Liver (tissue), 8 donors: ENCODE measurements at regions not wholly inside any gene's neighbourhood (a gene's known extent, or its start where the extent isn't known, plus 50 kb on each side); places are given as distances from the start of the nearest gene placed in this dataset.

ENCODE experiments used
- DNase-seq: peaks from one replicate; pipeline ENCODE4 v3.0.0-alpha.2; 2017; ENCODE audit warnings: low spot score
- H3K27ac ChIP-seq, 2 donors: one replicate each; pipeline ENCODE4 v1.7.0; 2013; ENCODE audit warnings: inconsistent platforms in 2 of 2, low read length in 2 of 2, control low read depth in 1 of 2, low read depth in 1 of 2, mild to moderate bottlenecking in 1 of 2
- H3K27me3 ChIP-seq, 4 donors: one replicate each; pipeline versions ENCODE4 v1.6.1 to v1.7.0; 2013; ENCODE audit warnings: low read length in 3 of 4, inconsistent platforms in 1 of 4, mild to moderate bottlenecking in 1 of 4, moderate library complexity in 1 of 4; ENCODE audit not compliant: control insufficient read depth in 4 of 4, insufficient read depth in 4 of 4
- H3K36me3 ChIP-seq, 4 donors: one replicate each; pipeline versions ENCODE4 v1.6.1 to v1.7.0; 2013; ENCODE audit warnings: low read length in 3 of 4, mild to moderate bottlenecking in 3 of 4, low read depth in 1 of 4, moderate library complexity in 1 of 4; ENCODE audit not compliant: control insufficient read depth in 4 of 4, insufficient read depth in 3 of 4
- H3K4me1 ChIP-seq, 4 donors: one replicate each; pipeline versions ENCODE4 v1.6.1 to v1.7.0; 2013; ENCODE audit warnings: low read length in 3 of 4, mild to moderate bottlenecking in 3 of 4, moderate library complexity in 1 of 4; ENCODE audit not compliant: control insufficient read depth in 4 of 4, insufficient read depth in 4 of 4
- H3K4me3 ChIP-seq, 3 donors: one replicate each; pipeline versions ENCODE4 v1.6.1 to v1.7.0; 2013; ENCODE audit warnings: low read length in 3 of 3, control low read depth in 1 of 3, low read depth in 1 of 3, mild to moderate bottlenecking in 1 of 3
- H3K9ac ChIP-seq, 2 donors: one replicate each; pipeline ENCODE4 v1.7.0; 2013; ENCODE audit warnings: low read length in 2 of 2, mild to moderate bottlenecking in 2 of 2, moderate library complexity in 2 of 2, control low read depth in 1 of 2, low read depth in 1 of 2
- H3K9me3 ChIP-seq, 4 donors: one replicate each; pipeline versions ENCODE4 v1.6.1 to v1.7.0; 2013; ENCODE audit warnings: low read length in 3 of 4; ENCODE audit not compliant: control insufficient read depth in 4 of 4
- EGR1 ChIP-seq, 2 donors: IDR thresholded peaks; 2 replicates each; pipeline ENCODE4 v1.6.1; 2016 to 2018; ENCODE audit warnings: antibody characterized with exemption in 2 of 2, low read depth in 2 of 2
- FOXA1 ChIP-seq: IDR thresholded peaks from 2 replicates; pipeline ENCODE4 v1.6.1; 2016; ENCODE audit warnings: antibody characterized with exemption
- FOXA2 ChIP-seq: IDR thresholded peaks from 2 replicates; pipeline ENCODE4 v1.6.1; 2016; ENCODE audit warnings: antibody characterized with exemption
- GABPA ChIP-seq, 2 donors: IDR thresholded peaks in 1 of 2; conservative IDR thresholded peaks in 1 of 2; 2 replicates each; pipeline ENCODE4 v1.6.1; 2016; ENCODE audit warnings: antibody characterized with exemption in 2 of 2, mild to moderate bottlenecking in 1 of 2, moderate library complexity in 1 of 2
- HNF4A ChIP-seq, 2 donors: conservative IDR thresholded peaks; 2 replicates each; pipeline ENCODE4 v1.6.1; 2016; ENCODE audit warnings: antibody characterized with exemption in 2 of 2, mild to moderate bottlenecking in 2 of 2
- HNF4G ChIP-seq: IDR thresholded peaks from 2 replicates; pipeline ENCODE4 v1.6.1; 2016; ENCODE audit warnings: antibody characterized with exemption
- NR2F2 ChIP-seq: IDR thresholded peaks from 2 replicates; pipeline ENCODE4 v1.6.1; 2016; ENCODE audit warnings: antibody characterized with exemption
- RAD21 ChIP-seq, 2 donors: IDR thresholded peaks; 2 replicates each; pipeline ENCODE4 v1.6.1; 2016; ENCODE audit warnings: antibody characterized with exemption in 2 of 2, mild to moderate bottlenecking in 2 of 2
- RXRA ChIP-seq, 2 donors: IDR thresholded peaks; 2 replicates each; pipeline ENCODE4 v1.6.1; 2017 to 2018; ENCODE audit warnings: antibody characterized with exemption in 2 of 2, mild to moderate bottlenecking in 1 of 2
- SP1 ChIP-seq: IDR thresholded peaks from 2 replicates; pipeline ENCODE4 v1.6.1; 2018; ENCODE audit warnings: antibody characterized with exemption, mild to moderate bottlenecking
- TAF1 ChIP-seq: conservative IDR thresholded peaks from 2 replicates; pipeline ENCODE4 v1.6.1; 2016; ENCODE audit warnings: antibody characterized with exemption, mild to moderate bottlenecking
- YY1 ChIP-seq: IDR thresholded peaks from 2 replicates; pipeline ENCODE4 v1.6.1; 2016; ENCODE audit warnings: antibody characterized with exemption, mild to moderate bottlenecking
- WGBS: extraction: QIAGEN DNeasy Blood & Tissue Kit; methylation state at CpG from one replicate; pipeline ENCODE4 v1.1.7; 2013; 5-methylcytosine and 5-hydroxymethylcytosine counted together
- TF ChIP-seq, protein P1 (sequence below): IDR thresholded peaks from 2 replicates; pipeline ENCODE4 v1.6.1; 2016; ENCODE audit warnings: antibody characterized with exemption
- TF ChIP-seq, protein P2 (sequence below): IDR thresholded peaks from 2 replicates; pipeline ENCODE4 v1.6.1; 2016; ENCODE audit warnings: antibody characterized with exemption
- TF ChIP-seq, protein P3 (sequence below): IDR thresholded peaks from 2 replicates; pipeline ENCODE4 v1.6.1; 2016; ENCODE audit warnings: antibody characterized with exemption, mild to moderate bottlenecking
- TF ChIP-seq, protein P4 (sequence below): fragments of 150-350 bp; IDR thresholded peaks from 2 replicates; pipeline ENCODE4 v1.5.1; 2017; ENCODE audit warnings: improper control_type of control experiment, low read depth, low read length; ENCODE audit not compliant: missing input control
- TF ChIP-seq, protein P5 (sequence below): IDR thresholded peaks from 2 replicates; pipeline ENCODE4 v1.6.1; 2016; ENCODE audit warnings: antibody characterized with exemption
- donor health status: healthy.
- donor health status: healthy.
- donor health status: healthy.
- donor health status: healthy.
- donor health status: healthy.

- no peaks in the 10 kb centered on the region for H3K9me3 ChIP-seq
- no peaks in the 10 kb centered on the region for H3K36me3 ChIP-seq
- no peaks in the 10 kb centered on the region for H3K27me3 ChIP-seq
- H3K9ac ChIP-seq = no peak overlapping the region
- TF ChIP-seq, protein P1, sequence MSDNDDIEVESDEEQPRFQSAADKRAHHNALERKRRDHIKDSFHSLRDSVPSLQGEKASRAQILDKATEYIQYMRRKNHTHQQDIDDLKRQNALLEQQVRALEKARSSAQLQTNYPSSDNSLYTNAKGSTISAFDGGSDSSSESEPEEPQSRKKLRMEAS = no peak
- TF ChIP-seq, protein P2, sequence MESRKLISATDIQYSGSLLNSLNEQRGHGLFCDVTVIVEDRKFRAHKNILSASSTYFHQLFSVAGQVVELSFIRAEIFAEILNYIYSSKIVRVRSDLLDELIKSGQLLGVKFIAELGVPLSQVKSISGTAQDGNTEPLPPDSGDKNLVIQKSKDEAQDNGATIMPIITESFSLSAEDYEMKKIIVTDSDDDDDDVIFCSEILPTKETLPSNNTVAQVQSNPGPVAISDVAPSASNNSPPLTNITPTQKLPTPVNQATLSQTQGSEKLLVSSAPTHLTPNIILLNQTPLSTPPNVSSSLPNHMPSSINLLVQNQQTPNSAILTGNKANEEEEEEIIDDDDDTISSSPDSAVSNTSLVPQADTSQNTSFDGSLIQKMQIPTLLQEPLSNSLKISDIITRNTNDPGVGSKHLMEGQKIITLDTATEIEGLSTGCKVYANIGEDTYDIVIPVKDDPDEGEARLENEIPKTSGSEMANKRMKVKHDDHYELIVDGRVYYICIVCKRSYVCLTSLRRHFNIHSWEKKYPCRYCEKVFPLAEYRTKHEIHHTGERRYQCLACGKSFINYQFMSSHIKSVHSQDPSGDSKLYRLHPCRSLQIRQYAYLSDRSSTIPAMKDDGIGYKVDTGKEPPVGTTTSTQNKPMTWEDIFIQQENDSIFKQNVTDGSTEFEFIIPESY = no peak
- TF ChIP-seq RXRA (IDR thresholded peaks at IDR 0.05) (no peak), TAF1 (no peak), FOXA2 (no peak), RAD21 (IDR thresholded peaks at IDR 0.05) (no peak), NR2F2 (no peak), HNF4A (conservative IDR thresholded peaks at IDR 0.05) (no peak), EGR1 (IDR thresholded peaks at IDR 0.05; ENCODE audit: low read depth in 2 of 2) (no peak), FOXA1 (no peak), SP1 (no peak), YY1 (no peak), HNF4G (no peak)
- TF ChIP-seq, protein P3, sequence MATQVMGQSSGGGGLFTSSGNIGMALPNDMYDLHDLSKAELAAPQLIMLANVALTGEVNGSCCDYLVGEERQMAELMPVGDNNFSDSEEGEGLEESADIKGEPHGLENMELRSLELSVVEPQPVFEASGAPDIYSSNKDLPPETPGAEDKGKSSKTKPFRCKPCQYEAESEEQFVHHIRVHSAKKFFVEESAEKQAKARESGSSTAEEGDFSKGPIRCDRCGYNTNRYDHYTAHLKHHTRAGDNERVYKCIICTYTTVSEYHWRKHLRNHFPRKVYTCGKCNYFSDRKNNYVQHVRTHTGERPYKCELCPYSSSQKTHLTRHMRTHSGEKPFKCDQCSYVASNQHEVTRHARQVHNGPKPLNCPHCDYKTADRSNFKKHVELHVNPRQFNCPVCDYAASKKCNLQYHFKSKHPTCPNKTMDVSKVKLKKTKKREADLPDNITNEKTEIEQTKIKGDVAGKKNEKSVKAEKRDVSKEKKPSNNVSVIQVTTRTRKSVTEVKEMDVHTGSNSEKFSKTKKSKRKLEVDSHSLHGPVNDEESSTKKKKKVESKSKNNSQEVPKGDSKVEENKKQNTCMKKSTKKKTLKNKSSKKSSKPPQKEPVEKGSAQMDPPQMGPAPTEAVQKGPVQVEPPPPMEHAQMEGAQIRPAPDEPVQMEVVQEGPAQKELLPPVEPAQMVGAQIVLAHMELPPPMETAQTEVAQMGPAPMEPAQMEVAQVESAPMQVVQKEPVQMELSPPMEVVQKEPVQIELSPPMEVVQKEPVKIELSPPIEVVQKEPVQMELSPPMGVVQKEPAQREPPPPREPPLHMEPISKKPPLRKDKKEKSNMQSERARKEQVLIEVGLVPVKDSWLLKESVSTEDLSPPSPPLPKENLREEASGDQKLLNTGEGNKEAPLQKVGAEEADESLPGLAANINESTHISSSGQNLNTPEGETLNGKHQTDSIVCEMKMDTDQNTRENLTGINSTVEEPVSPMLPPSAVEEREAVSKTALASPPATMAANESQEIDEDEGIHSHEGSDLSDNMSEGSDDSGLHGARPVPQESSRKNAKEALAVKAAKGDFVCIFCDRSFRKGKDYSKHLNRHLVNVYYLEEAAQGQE = no peak
- TF ChIP-seq, protein P4, sequence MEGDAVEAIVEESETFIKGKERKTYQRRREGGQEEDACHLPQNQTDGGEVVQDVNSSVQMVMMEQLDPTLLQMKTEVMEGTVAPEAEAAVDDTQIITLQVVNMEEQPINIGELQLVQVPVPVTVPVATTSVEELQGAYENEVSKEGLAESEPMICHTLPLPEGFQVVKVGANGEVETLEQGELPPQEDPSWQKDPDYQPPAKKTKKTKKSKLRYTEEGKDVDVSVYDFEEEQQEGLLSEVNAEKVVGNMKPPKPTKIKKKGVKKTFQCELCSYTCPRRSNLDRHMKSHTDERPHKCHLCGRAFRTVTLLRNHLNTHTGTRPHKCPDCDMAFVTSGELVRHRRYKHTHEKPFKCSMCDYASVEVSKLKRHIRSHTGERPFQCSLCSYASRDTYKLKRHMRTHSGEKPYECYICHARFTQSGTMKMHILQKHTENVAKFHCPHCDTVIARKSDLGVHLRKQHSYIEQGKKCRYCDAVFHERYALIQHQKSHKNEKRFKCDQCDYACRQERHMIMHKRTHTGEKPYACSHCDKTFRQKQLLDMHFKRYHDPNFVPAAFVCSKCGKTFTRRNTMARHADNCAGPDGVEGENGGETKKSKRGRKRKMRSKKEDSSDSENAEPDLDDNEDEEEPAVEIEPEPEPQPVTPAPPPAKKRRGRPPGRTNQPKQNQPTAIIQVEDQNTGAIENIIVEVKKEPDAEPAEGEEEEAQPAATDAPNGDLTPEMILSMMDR = no peak
- TF ChIP-seq, protein P5, sequence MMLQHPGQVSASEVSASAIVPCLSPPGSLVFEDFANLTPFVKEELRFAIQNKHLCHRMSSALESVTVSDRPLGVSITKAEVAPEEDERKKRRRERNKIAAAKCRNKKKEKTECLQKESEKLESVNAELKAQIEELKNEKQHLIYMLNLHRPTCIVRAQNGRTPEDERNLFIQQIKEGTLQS = no peak
- H3K27ac ChIP-seq = no peak overlapping the region
- DNase-seq = no peak
- H3K4me3 ChIP-seq = no peak overlapping the region
- WGBS = 67% methylated on average over 3 of the region's 3 CpGs
- H3K4me1 ChIP-seq = no peaks in the 10 kb centered on the region
Measured at GRCh38 chr15:36364377-36364776, 215.0 kb upstream of the CDIN1 start.

- Histone ChIP-seq H3K4me3 (no peak overlapping the region), H3K27ac (no peak overlapping the region), H3K27me3 (no peaks in the 10 kb centered on the region), H3K9me3 (no peaks in the 10 kb centered on the region), H3K9ac (no peak overlapping the region), H3K36me3 (no peaks in the 10 kb centered on the region), H3K4me1 (no peaks in the 10 kb centered on the region)
- TF ChIP-seq RXRA (IDR thresholded peaks at IDR 0.05) (no peak), FOXA1 (no peak), RAD21 (IDR thresholded peaks at IDR 0.05) (no peak), EGR1 (IDR thresholded peaks at IDR 0.05; ENCODE audit: low read depth in 2 of 2) (no peak), HNF4A (conservative IDR thresholded peaks at IDR 0.05) (no peak), TAF1 (no peak), GABPA (IDR thresholded peaks at IDR 0.05 in 1 of 2, conservative IDR thresholded peaks at IDR 0.05 in 1 of 2) (no peak)
- TF ChIP-seq, protein P3 = no peak
- TF ChIP-seq, protein P2 = no peak
- WGBS = 51% methylated on average over 2 of the region's 2 CpGs
- no peak for DNase-seq
Measured at GRCh38 chr15:36365963-36366362, 213.5 kb upstream of the CDIN1 start.
